B cell (primary cell): ENCODE measurements at regions not wholly inside any gene's neighbourhood (a gene's known extent, or its start where the extent isn't known, plus 50 kb on each side); places are given as distances from the start of the nearest gene placed in this dataset.

Source experiments
- CTCF ChIP-seq: fragments of 200-600 bp; IDR thresholded peaks from one replicate; pipeline ENCODE4 v1.8.0; 2022; ENCODE audit warnings: antibody characterized with exemption, mild to moderate bottlenecking
- EZH2 ChIP-seq: IDR thresholded peaks from 2 replicates; pipeline ENCODE4 v1.6.1; 2012; ENCODE audit warnings: borderline replicate concordance, low read depth, mild to moderate bottlenecking, moderate library complexity, low read length; ENCODE audit not compliant: insufficient read depth, poor library complexity, severe bottlenecking

- TF ChIP-seq CTCF = no peak
- no peak for TF ChIP-seq EZH2
Measured at GRCh38 chr3:13176445-13176844, 103.2 kb upstream of the IQSEC1 start.
